ENCODE measurements at regions not wholly inside any gene's neighbourhood (a gene's known extent, or its start where the extent isn't known, plus 50 kb on each side); places are given as distances from the start of the nearest gene placed in this dataset.

GRCh38 chr9:27929841-27930240 is 356.6 kb upstream of the C9orf72 start:
- no peak for TF ChIP-seq POLR2A (IDR thresholded peaks at IDR 0.05; ENCODE audit: low read length)
- TF ChIP-seq GATA1 (IDR thresholded peaks at IDR 0.05; ENCODE audit: low read depth, low read length), result no peak

Measured in erythroblast (primary cell).